Lower leg skin (tissue), 3 donors: ENCODE measurements at regions not wholly inside any gene's neighbourhood (a gene's known extent, or its start where the extent isn't known, plus 50 kb on each side); places are given as distances from the start of the nearest gene placed in this dataset.

Source experiments
- POLR2A ChIP-seq, 2 donors: fragments of 450-650 bp; IDR thresholded peaks; one replicate each; pipeline ENCODE4 v1.6.1; 2016 to 2017; ENCODE audit warnings: antibody characterized with exemption in 2 of 2, mild to moderate bottlenecking in 1 of 2, moderate library complexity in 1 of 2
- TF ChIP-seq, protein P1 (sequence below), 3 donors: fragments of 450-650 bp; IDR thresholded peaks; one replicate each; pipeline ENCODE4 v1.5.1; 2016; ENCODE audit warnings: antibody characterized with exemption in 3 of 3, mild to moderate bottlenecking in 3 of 3, moderate library complexity in 2 of 3

DNA sequence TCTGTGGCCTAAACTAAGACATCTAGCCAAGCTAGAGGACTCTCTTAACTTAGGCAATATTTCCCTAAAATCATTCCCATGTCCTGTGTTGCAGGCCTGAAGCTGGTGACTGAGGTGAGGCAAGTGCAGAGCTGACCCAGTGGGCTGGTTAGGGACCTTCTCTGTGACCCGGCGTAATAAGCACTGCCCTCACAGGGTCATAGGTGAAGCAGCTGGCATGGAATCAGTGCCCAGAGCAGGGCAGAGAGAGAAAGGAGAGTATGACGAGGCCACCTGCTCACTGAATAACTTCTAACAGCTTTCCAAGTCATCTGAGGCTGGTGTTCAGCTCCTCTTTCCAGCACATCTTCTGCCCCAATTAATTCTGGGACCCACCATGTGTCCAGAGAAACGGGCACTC is 197.0 kb downstream of the ANAPC1 start:
- TF ChIP-seq, protein P1, sequence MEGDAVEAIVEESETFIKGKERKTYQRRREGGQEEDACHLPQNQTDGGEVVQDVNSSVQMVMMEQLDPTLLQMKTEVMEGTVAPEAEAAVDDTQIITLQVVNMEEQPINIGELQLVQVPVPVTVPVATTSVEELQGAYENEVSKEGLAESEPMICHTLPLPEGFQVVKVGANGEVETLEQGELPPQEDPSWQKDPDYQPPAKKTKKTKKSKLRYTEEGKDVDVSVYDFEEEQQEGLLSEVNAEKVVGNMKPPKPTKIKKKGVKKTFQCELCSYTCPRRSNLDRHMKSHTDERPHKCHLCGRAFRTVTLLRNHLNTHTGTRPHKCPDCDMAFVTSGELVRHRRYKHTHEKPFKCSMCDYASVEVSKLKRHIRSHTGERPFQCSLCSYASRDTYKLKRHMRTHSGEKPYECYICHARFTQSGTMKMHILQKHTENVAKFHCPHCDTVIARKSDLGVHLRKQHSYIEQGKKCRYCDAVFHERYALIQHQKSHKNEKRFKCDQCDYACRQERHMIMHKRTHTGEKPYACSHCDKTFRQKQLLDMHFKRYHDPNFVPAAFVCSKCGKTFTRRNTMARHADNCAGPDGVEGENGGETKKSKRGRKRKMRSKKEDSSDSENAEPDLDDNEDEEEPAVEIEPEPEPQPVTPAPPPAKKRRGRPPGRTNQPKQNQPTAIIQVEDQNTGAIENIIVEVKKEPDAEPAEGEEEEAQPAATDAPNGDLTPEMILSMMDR (IDR thresholded peaks at IDR 0.05): no peak
- TF ChIP-seq POLR2A (IDR thresholded peaks at IDR 0.05): no peak
